Loucy (cell line): ENCODE measurements at regions not wholly inside any gene's neighbourhood (a gene's known extent, or its start where the extent isn't known, plus 50 kb on each side); places are given as distances from the start of the nearest gene placed in this dataset.

Experiments used
- H2AFZ ChIP-seq: fragments of 200-600 bp; sonication (generic); 2 replicates; pipeline ENCODE4 v1.6.0; 2016; ENCODE audit warnings: antibody characterized with exemption, mild to moderate bottlenecking, low read length, moderate library complexity
- H3F3A ChIP-seq: fragments of 200-600 bp; 2 replicates; pipeline ENCODE4 v1.6.0; 2016; ENCODE audit warnings: antibody characterized with exemption, low read depth, mild to moderate bottlenecking
- H3K27me3 ChIP-seq: fragments of 200-600 bp; sonication (generic); 2 replicates; pipeline ENCODE4 v1.6.1; 2014; ENCODE audit warnings: low read length, mild to moderate bottlenecking; ENCODE audit not compliant: insufficient read depth, poor library complexity, severe bottlenecking
- H3K36me3 ChIP-seq: fragments of 200-600 bp; sonication (generic); 2 replicates; pipeline ENCODE4 v1.6.1; 2016; ENCODE audit warnings: low read length; ENCODE audit not compliant: insufficient read depth
- H3K4me1 ChIP-seq: fragments of 200-600 bp; sonication (generic); 2 replicates; pipeline ENCODE4 v1.5.1; 2014; ENCODE audit warnings: low read length, mild to moderate bottlenecking; ENCODE audit not compliant: insufficient read depth, poor library complexity, severe bottlenecking
- H3K4me2 ChIP-seq: fragments of 200-600 bp; sonication (generic); 2 replicates; pipeline ENCODE4 v1.6.0; 2014; ENCODE audit warnings: antibody characterized with exemption, low read length, low read depth, mild to moderate bottlenecking; ENCODE audit not compliant: poor library complexity, severe bottlenecking
- H3K4me3 ChIP-seq: fragments of 200-600 bp; sonication (generic); 2 replicates; pipeline ENCODE4 v1.5.1; 2014; ENCODE audit warnings: low read length, mild to moderate bottlenecking, mixed read lengths; ENCODE audit not compliant: poor library complexity, severe bottlenecking
- H3K79me2 ChIP-seq: fragments of 200-600 bp; sonication (generic); 2 replicates; pipeline ENCODE4 v1.6.1; 2014; ENCODE audit warnings: low read length; ENCODE audit not compliant: insufficient read depth
- H3K9ac ChIP-seq: fragments of 200-600 bp; sonication (generic); 2 replicates; pipeline ENCODE4 v1.6.0; 2014; ENCODE audit warnings: mild to moderate bottlenecking, low read depth, low read length, moderate library complexity; ENCODE audit not compliant: poor library complexity, severe bottlenecking
- H3K9me2 ChIP-seq: fragments of 200-600 bp; sonication (generic); replicated peaks from 2 replicates; pipeline ENCODE4 v1.6.1; 2016; ENCODE audit warnings: low read depth, low read length, mixed read lengths
- H3K9me3 ChIP-seq: fragments of 200-600 bp; sonication (generic); 2 replicates; pipeline ENCODE4 v1.6.1; 2014; ENCODE audit warnings: mild to moderate bottlenecking, antibody characterized with exemption, low read length, low read depth; ENCODE audit not compliant: insufficient read depth
- H4K20me1 ChIP-seq: fragments of 200-600 bp; sonication (generic); 2 replicates; pipeline ENCODE4 v1.6.0; 2014; ENCODE audit warnings: antibody characterized with exemption, low read length, mild to moderate bottlenecking; ENCODE audit not compliant: insufficient read depth, poor library complexity, severe bottlenecking
- CTCF ChIP-seq: fragments of 200-600 bp; sonication (generic); conservative IDR thresholded peaks from 2 replicates; pipeline ENCODE4 v1.5.1; 2014; ENCODE audit warnings: mild to moderate bottlenecking, antibody characterized with exemption, low read length
- EZH2phosphoT487 ChIP-seq: fragments of 200-600 bp; IDR thresholded peaks from 2 replicates; pipeline ENCODE4 v1.6.1; 2018; ENCODE audit warnings: antibody characterized with exemption, mild to moderate bottlenecking, moderate library complexity, borderline replicate concordance

GRCh38 chr4:103787057-103787456 is 67.3 kb upstream of the TACR3 start:
- TF ChIP-seq EZH2phosphoT487: no peak
- no peak for TF ChIP-seq CTCF
- no peaks in the 10 kb centered on the region for H4K20me1 ChIP-seq
- H3K4me3 ChIP-seq: no peak overlapping the region
- H3F3A ChIP-seq: no peaks in the 10 kb centered on the region
- no peaks in the 10 kb centered on the region for H3K79me2 ChIP-seq
- no peaks in the 10 kb centered on the region for H3K27me3 ChIP-seq
- no peaks in the 10 kb centered on the region for H3K36me3 ChIP-seq
- H3K4me1 ChIP-seq: no peaks in the 10 kb centered on the region
- no peak overlapping the region for H3K9ac ChIP-seq
- H3K4me2 ChIP-seq: no peak overlapping the region
- no peak overlapping the region for H2AFZ ChIP-seq
- H3K9me2 ChIP-seq: no peaks in the 10 kb centered on the region
- no peaks in the 10 kb centered on the region for H3K9me3 ChIP-seq

GRCh38 chr4:103786593-103786992 is 66.8 kb upstream of the TACR3 start:
- Histone ChIP-seq H3K4me2 (no peak overlapping the region), H2AFZ (no peak overlapping the region), H3F3A (no peaks in the 10 kb centered on the region), H3K79me2 (no peaks in the 10 kb centered on the region), H3K9me2 (no peaks in the 10 kb centered on the region), H3K9me3 (no peaks in the 10 kb centered on the region), H3K27me3 (no peaks in the 10 kb centered on the region), H3K36me3 (no peaks in the 10 kb centered on the region), H3K9ac (no peak overlapping the region), H4K20me1 (no peaks in the 10 kb centered on the region), H3K4me3 (no peak overlapping the region), H3K4me1 (no peaks in the 10 kb centered on the region)
- TF ChIP-seq CTCF (no peak), EZH2phosphoT487 (no peak)

- Histone ChIP-seq H4K20me1 (no peaks in the 10 kb centered on the region), H3K9me2 (no peaks in the 10 kb centered on the region), H3K4me3 (no peak overlapping the region), H3K9ac (no peak overlapping the region), H3K79me2 (no peaks in the 10 kb centered on the region), H3K4me1 (no peaks in the 10 kb centered on the region), H3K27me3 (no peaks in the 10 kb centered on the region), H3K4me2 (no peak overlapping the region), H2AFZ (no peak overlapping the region), H3K36me3 (no peaks in the 10 kb centered on the region), H3K9me3 (no peaks in the 10 kb centered on the region), H3F3A (no peaks in the 10 kb centered on the region)
- TF ChIP-seq CTCF (peak; percentile 77), EZH2phosphoT487 (no peak)
These were observed 66.2 kb upstream of the TACR3 start for GRCh38 chr4:103786014-103786413.
